ENCODE measurements at regions not wholly inside any gene's neighbourhood (a gene's known extent, or its start where the extent isn't known, plus 50 kb on each side); places are given as distances from the start of the nearest gene placed in this dataset.

DNA sequence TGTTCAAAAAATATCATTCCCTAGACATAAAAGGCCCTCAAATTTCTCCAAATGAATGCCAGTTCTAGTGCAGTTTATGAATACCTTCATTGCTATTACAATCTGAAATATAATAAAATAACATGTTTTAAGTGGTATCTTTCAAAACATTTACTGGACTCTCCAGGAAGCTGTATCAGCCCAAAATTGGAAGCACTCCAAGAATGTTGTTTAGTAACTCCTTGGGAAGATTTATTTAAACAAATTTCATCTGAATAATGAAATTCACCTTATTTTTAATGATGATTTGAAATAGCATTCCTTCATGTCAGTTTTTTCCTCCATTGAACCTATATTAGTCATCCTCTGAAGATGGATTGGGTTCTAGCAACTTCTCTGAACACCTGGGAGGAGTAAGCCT is 217.2 kb upstream of the PCDH18 start:
- TF ChIP-seq, protein P1, sequence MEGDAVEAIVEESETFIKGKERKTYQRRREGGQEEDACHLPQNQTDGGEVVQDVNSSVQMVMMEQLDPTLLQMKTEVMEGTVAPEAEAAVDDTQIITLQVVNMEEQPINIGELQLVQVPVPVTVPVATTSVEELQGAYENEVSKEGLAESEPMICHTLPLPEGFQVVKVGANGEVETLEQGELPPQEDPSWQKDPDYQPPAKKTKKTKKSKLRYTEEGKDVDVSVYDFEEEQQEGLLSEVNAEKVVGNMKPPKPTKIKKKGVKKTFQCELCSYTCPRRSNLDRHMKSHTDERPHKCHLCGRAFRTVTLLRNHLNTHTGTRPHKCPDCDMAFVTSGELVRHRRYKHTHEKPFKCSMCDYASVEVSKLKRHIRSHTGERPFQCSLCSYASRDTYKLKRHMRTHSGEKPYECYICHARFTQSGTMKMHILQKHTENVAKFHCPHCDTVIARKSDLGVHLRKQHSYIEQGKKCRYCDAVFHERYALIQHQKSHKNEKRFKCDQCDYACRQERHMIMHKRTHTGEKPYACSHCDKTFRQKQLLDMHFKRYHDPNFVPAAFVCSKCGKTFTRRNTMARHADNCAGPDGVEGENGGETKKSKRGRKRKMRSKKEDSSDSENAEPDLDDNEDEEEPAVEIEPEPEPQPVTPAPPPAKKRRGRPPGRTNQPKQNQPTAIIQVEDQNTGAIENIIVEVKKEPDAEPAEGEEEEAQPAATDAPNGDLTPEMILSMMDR (conservative IDR thresholded peaks at IDR 0.05; ENCODE audit: control insufficient read depth, insufficient read depth, low read depth, low read length), result no peak
- H3K4me3 ChIP-seq (ENCODE audit: control insufficient read depth, low read depth, low read length), result no peak overlapping the region
- DNase-seq (ENCODE audit: low read depth), result peak; percentile 50

DNA sequence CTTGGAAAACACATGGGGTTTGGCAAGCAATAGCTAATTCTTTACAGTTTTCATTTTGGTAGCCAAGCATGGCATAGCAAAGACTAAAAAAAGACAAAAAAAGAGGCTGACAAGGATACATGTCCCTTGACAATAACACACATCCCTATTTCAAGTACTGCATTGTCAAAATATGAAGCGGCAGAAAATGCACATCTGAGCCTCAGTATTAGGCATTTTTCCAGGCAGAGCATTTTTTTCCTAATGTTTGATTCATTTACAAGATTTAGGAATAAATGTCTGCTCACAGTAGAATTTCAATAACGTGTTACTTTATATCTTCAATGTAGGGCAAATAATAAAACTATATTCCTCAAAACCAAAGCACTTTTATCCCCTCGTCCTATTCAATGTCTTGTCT is 216.3 kb upstream of the PCDH18 start:
- no peak overlapping the region for H3K4me3 ChIP-seq (ENCODE audit: control insufficient read depth, low read depth, low read length)
- TF ChIP-seq, protein P1 (conservative IDR thresholded peaks at IDR 0.05; ENCODE audit: control insufficient read depth, insufficient read depth, low read depth, low read length), result no peak
- no peak for DNase-seq (ENCODE audit: low read depth)

DNA sequence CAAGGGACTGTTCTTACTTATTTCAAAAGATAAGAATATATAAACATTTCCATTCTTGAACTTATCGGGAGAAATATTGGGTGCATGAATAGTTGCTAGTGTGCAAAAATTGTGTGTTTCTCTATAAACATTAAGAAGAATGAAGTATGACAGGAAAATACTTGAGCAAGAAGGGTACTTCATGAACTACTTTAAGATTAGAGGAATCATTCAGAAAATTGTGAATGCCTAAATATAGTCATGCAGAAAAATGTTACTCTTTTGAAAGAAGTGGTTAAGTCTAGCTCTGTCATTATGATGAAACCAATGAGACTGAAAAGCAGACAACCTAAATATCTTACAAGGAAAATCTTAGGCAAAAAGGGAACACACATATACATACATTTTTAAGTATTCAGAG is 207.8 kb upstream of the PCDH18 start:
- TF ChIP-seq, protein P1 (conservative IDR thresholded peaks at IDR 0.05; ENCODE audit: control insufficient read depth, insufficient read depth, low read depth, low read length), result no peak
- no peak overlapping the region for H3K4me3 ChIP-seq (ENCODE audit: control insufficient read depth, low read depth, low read length)
- no peak for DNase-seq (ENCODE audit: low read depth)

DNA sequence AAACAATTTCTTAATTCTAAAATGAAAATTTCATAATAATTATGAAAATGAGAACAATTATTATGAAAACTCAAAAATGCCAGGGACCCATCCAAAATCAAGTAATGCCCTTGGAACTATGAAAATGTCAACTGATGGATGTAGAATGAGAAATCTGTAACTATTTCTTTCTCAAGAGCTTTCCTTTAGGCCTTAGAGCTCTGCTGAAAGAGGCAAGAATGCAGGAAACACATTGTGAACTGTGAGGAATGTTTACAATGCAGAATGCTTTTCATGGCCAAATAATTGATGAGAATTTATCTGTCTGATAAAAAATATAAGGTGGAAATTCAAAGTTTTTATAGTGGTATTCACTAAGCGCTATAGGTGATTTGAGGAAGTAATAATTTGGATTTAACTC is 207.1 kb upstream of the PCDH18 start:
- no peak overlapping the region for H3K4me3 ChIP-seq (ENCODE audit: control insufficient read depth, low read depth, low read length)
- no peak for DNase-seq (ENCODE audit: low read depth)
- TF ChIP-seq, protein P1 (conservative IDR thresholded peaks at IDR 0.05; ENCODE audit: control insufficient read depth, insufficient read depth, low read depth, low read length), result no peak

DNA sequence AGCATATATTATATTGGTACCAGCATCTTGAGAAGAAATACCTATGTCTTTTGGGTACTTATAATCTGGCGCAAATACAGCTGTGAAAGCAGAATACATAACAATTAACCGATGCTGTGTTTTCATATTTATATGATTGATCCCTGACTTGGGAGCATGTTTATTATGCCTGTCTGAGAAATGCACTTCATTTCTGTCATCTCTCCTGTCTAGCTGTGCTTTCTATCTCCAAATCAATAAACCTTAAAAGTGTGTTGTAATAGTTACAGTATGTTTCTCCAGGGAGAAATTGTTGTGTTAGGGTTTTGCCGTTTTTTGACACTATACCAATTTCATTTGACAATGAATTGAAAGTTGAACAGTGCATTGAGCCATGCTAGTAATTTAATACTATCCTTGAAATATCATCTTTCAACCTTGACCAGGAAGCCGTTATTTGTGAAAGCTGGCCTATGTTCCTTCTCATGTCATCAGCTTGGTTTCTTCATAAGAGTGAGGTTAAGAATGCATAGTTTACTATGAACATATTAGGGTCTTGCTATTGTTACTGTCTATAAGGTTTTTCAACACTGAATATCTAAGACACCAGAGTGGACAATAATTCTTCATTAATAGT is 206.2 kb upstream of the PCDH18 start:
- no peak overlapping the region for H3K4me3 ChIP-seq (ENCODE audit: control insufficient read depth, low read depth, low read length)
- TF ChIP-seq, protein P1 (conservative IDR thresholded peaks at IDR 0.05; ENCODE audit: control insufficient read depth, insufficient read depth, low read depth, low read length), result no peak
- peak; percentile 35 for DNase-seq (ENCODE audit: low read depth)

DNA sequence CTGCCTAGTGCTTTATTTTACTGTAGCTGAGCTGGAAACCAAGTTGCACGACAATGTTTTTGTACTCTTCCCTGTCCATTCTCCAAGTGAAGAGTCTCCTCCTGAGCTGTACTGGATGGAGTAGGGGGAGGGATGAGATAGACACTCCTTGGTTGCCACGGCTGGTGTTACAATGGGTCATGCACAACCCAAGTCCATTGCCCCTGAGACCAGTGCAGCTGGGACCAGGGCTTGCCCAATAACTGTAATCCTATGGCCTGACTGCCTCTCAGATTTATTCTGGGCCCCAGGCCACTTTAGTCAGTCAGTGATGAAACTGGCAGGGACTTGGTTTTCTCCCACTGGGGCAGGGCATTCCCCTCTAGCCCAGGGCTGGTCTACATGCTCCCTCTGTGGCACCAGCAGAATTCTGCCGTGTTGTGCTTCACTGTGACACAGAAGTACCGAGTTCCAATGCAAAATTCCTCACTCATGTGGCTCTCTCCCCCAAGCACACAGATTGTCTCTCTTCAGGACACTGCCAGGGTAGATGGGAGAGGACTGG is 203.3 kb upstream of the PCDH18 start:
- peak; percentile 19 for DNase-seq (ENCODE audit: low read depth)
- TF ChIP-seq, protein P1 (conservative IDR thresholded peaks at IDR 0.05; ENCODE audit: control insufficient read depth, insufficient read depth, low read depth, low read length), result no peak
- H3K4me3 ChIP-seq (ENCODE audit: control insufficient read depth, low read depth, low read length), result no peak overlapping the region

Measured in fibroblast of mammary gland (primary cell).